A204.1 (cell line): ENCODE measurements at regions not wholly inside any gene's neighbourhood (a gene's known extent, or its start where the extent isn't known, plus 50 kb on each side); places are given as distances from the start of the nearest gene placed in this dataset.

Source experiments
- FAIRE-seq: peaks from 2 replicates; lab custom pipeline; 2012; peaks lifted over from hg19 to GRCh38; lab: Jason Lieb, UNC

- no peak for FAIRE-seq
These were observed 206.7 kb downstream of the AACS start for GRCh38 chr12:125271892-125272291.

- FAIRE-seq, result no peak
These were observed 207.2 kb downstream of the AACS start for GRCh38 chr12:125272383-125272933.

GRCh38 chr12:125276567-125276966 lies 211.3 kb downstream of the AACS start:
- no peak for FAIRE-seq

GRCh38 chr12:125280482-125281377 lies 215.5 kb downstream of the AACS start:
- no peak for FAIRE-seq

GRCh38 chr12:125282921-125283320 lies 217.7 kb downstream of the AACS start:
- no peak for FAIRE-seq

GRCh38 chr12:125283521-125283920 lies 218.3 kb downstream of the AACS start:
- no peak for FAIRE-seq

GRCh38 chr12:125284087-125284486 lies 218.9 kb downstream of the AACS start:
- no peak for FAIRE-seq

- no peak for FAIRE-seq
These were observed 219.9 kb downstream of the AACS start for GRCh38 chr12:125284945-125285685.

GRCh38 chr12:125286005-125286727 lies 220.9 kb downstream of the AACS start:
- no peak for FAIRE-seq

GRCh38 chr12:125287155-125287847 lies 222.1 kb downstream of the AACS start:
- FAIRE-seq, result no peak

- FAIRE-seq, result no peak
These were observed 224.0 kb downstream of the AACS start for GRCh38 chr12:125288931-125289928.

- FAIRE-seq, result no peak
These were observed 224.7 kb downstream of the AACS start for GRCh38 chr12:125289970-125290369.

- no peak for FAIRE-seq
These were observed 227.5 kb downstream of the AACS start for GRCh38 chr12:125292700-125293099.

- FAIRE-seq, result no peak
These were observed 230.3 kb downstream of the AACS start for GRCh38 chr12:125295550-125295949.

- FAIRE-seq, result no peak
These were observed 231.5 kb downstream of the AACS start for GRCh38 chr12:125296701-125297100.

- FAIRE-seq, result no peak
These were observed 234.6 kb downstream of the AACS start for GRCh38 chr12:125299840-125300239.

- FAIRE-seq, result no peak
These were observed 235.0 kb downstream of the AACS start for GRCh38 chr12:125300249-125300648.

GRCh38 chr12:125303337-125303736 lies 238.1 kb downstream of the AACS start:
- no peak for FAIRE-seq

GRCh38 chr12:125304029-125304428 lies 238.8 kb downstream of the AACS start:
- FAIRE-seq, result no peak

GRCh38 chr12:125305231-125305630 lies 240.0 kb downstream of the AACS start:
- no peak for FAIRE-seq

GRCh38 chr12:125310461-125310860 lies 245.2 kb downstream of the AACS start:
- FAIRE-seq, result no peak
